ENCODE measurements at regions not wholly inside any gene's neighbourhood (a gene's known extent, or its start where the extent isn't known, plus 50 kb on each side); places are given as distances from the start of the nearest gene placed in this dataset.

DNA sequence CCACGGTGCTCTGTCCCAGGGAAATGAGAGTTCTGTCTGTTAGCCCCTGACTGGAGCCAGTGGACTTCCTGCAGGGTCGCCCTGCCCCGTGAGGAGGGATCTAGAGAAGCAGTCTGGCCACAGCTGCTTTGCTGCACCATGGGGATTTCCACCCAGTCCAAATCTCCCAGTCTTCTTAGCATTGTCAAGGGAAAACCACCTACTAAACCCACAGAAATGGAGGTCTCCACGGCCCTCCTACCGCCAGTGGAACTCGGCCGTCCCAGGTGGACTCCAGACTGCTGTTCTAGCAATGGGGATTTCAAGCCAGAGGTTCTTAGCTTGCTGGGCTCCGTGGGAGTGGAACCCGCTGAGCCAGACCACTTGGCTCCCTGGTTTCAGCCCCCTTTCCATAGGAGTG lies 133.3 kb upstream of the PCDH7 start:
- TF ChIP-seq, protein P1, sequence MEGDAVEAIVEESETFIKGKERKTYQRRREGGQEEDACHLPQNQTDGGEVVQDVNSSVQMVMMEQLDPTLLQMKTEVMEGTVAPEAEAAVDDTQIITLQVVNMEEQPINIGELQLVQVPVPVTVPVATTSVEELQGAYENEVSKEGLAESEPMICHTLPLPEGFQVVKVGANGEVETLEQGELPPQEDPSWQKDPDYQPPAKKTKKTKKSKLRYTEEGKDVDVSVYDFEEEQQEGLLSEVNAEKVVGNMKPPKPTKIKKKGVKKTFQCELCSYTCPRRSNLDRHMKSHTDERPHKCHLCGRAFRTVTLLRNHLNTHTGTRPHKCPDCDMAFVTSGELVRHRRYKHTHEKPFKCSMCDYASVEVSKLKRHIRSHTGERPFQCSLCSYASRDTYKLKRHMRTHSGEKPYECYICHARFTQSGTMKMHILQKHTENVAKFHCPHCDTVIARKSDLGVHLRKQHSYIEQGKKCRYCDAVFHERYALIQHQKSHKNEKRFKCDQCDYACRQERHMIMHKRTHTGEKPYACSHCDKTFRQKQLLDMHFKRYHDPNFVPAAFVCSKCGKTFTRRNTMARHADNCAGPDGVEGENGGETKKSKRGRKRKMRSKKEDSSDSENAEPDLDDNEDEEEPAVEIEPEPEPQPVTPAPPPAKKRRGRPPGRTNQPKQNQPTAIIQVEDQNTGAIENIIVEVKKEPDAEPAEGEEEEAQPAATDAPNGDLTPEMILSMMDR (IDR thresholded peaks at IDR 0.05; ENCODE audit: poor library complexity, severe bottlenecking) = no peak
- TF ChIP-seq EZH2 (IDR thresholded peaks at IDR 0.05; ENCODE audit: borderline replicate concordance, insufficient read depth, low read length, poor library complexity, severe bottlenecking) = no peak
- TF ChIP-seq EP300 (conservative IDR thresholded peaks at IDR 0.05; ENCODE audit: poor library complexity, severe bottlenecking) = no peak
- TF ChIP-seq POLR2AphosphoS5 (IDR thresholded peaks at IDR 0.05) = no peak
- TF ChIP-seq RAD21 (conservative IDR thresholded peaks at IDR 0.05) = no peak
- TF ChIP-seq SMC3 (conservative IDR thresholded peaks at IDR 0.05; ENCODE audit: poor library complexity) = no peak
- TF ChIP-seq, protein P2, sequence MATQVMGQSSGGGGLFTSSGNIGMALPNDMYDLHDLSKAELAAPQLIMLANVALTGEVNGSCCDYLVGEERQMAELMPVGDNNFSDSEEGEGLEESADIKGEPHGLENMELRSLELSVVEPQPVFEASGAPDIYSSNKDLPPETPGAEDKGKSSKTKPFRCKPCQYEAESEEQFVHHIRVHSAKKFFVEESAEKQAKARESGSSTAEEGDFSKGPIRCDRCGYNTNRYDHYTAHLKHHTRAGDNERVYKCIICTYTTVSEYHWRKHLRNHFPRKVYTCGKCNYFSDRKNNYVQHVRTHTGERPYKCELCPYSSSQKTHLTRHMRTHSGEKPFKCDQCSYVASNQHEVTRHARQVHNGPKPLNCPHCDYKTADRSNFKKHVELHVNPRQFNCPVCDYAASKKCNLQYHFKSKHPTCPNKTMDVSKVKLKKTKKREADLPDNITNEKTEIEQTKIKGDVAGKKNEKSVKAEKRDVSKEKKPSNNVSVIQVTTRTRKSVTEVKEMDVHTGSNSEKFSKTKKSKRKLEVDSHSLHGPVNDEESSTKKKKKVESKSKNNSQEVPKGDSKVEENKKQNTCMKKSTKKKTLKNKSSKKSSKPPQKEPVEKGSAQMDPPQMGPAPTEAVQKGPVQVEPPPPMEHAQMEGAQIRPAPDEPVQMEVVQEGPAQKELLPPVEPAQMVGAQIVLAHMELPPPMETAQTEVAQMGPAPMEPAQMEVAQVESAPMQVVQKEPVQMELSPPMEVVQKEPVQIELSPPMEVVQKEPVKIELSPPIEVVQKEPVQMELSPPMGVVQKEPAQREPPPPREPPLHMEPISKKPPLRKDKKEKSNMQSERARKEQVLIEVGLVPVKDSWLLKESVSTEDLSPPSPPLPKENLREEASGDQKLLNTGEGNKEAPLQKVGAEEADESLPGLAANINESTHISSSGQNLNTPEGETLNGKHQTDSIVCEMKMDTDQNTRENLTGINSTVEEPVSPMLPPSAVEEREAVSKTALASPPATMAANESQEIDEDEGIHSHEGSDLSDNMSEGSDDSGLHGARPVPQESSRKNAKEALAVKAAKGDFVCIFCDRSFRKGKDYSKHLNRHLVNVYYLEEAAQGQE (IDR thresholded peaks at IDR 0.05; ENCODE audit: borderline replicate concordance) = no peak

Measured in neural cell (in vitro differentiated cells).